Calu3 (cell line): ENCODE measurements at regions not wholly inside any gene's neighbourhood (a gene's known extent, or its start where the extent isn't known, plus 50 kb on each side); places are given as distances from the start of the nearest gene placed in this dataset.

Source experiments
- BruUV-seq: library from RNA; stranded (reverse); fragments of 400-500 nt; replicated peaks from 2 replicates; lab custom pipeline; 2021; lab: Mats Ljungman, UMichigan
- CTCF ChIA-PET: fragments of 300-600 bp; sonication (Branson Sonifier 250); formaldehyde crosslinking; loops from one replicate; lab custom pipeline; 2022; ENCODE audit warnings: antibody characterized with exemption; lab: Charles Lee
- DNase-seq: peaks from one replicate; pipeline ENCODE4 v3.0.0; 2022
- H3K27ac Mint-ChIP-seq: one replicate; pipeline ENCODE4 v1.8.0; 2022; ENCODE audit warnings: mixed read lengths; ENCODE audit not compliant: unreplicated experiment
- H3K27me3 Mint-ChIP-seq: one replicate; pipeline ENCODE4 v1.8.0; 2022; ENCODE audit warnings: mixed read lengths; ENCODE audit not compliant: unreplicated experiment
- H3K36me3 Mint-ChIP-seq: one replicate; pipeline ENCODE4 v1.8.0; 2022; ENCODE audit warnings: mild to moderate bottlenecking, moderate library complexity, mixed read lengths; ENCODE audit not compliant: insufficient read depth, unreplicated experiment
- H3K4me1 Mint-ChIP-seq: one replicate; pipeline ENCODE4 v1.8.0; 2022; ENCODE audit warnings: mild to moderate bottlenecking, low read depth, mixed read lengths; ENCODE audit not compliant: unreplicated experiment
- H3K4me3 Mint-ChIP-seq: one replicate; pipeline ENCODE4 v1.8.0; 2022; ENCODE audit warnings: mild to moderate bottlenecking, low read depth, moderate library complexity, mixed read lengths; ENCODE audit not compliant: unreplicated experiment
- H3K9me3 Mint-ChIP-seq: one replicate; pipeline ENCODE4 v1.8.0; 2022; ENCODE audit warnings: low read depth, mixed read lengths; ENCODE audit not compliant: unreplicated experiment
- intact Hi-C: fragments of 100-400 bp; cut with micrococcal nuclease; formaldehyde crosslinking; loops from one replicate; pipeline ENCODE4 v1.10.0; 2022; ENCODE audit not compliant: unreplicated experiment
- TF ChIP-seq, protein P1 (sequence below): fragments of 200-600 bp; IDR thresholded peaks from one replicate; pipeline ENCODE4 v1.8.0; 2022; ENCODE audit warnings: antibody characterized with exemption; ENCODE audit not compliant: unreplicated experiment

DNA sequence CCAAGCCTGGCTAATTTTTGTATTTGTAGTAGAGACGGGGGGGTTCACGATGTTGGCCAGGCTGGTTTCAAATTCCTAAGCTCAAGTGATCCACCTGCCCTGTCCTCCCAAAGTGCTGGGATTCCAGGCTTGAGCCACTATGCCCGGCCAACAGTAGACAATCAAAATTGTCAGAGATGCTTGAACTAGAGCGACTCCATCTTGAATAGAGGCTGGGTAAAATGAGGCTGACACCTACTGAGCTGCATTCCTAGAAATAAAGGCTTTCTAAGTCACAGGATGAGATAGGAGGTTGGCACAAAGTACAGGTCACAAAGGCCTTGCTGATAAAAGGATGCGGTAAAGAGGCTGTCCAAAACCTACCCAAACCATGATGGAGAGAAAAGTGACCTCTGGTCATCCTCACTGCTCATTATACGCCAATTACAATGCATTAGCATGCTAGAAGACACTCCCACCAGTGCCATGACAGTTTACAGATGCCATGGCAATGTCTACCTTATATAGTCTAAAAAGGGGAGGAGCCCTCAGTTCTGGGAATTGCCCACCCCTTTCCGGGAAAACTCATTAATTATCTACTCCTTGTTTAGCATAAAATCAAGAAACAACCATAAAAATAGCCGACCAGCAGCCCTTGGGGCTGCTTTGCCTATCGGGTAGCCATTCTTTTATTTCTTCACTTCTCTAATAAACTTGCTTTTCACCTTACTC lies 134.5 kb downstream of the BAMBI start:
- H3K36me3 Mint-ChIP-seq = peaks cover 4% of the 10 kb centered on the region
- no peaks in the 10 kb centered on the region for H3K9me3 Mint-ChIP-seq
- TF ChIP-seq, protein P1, sequence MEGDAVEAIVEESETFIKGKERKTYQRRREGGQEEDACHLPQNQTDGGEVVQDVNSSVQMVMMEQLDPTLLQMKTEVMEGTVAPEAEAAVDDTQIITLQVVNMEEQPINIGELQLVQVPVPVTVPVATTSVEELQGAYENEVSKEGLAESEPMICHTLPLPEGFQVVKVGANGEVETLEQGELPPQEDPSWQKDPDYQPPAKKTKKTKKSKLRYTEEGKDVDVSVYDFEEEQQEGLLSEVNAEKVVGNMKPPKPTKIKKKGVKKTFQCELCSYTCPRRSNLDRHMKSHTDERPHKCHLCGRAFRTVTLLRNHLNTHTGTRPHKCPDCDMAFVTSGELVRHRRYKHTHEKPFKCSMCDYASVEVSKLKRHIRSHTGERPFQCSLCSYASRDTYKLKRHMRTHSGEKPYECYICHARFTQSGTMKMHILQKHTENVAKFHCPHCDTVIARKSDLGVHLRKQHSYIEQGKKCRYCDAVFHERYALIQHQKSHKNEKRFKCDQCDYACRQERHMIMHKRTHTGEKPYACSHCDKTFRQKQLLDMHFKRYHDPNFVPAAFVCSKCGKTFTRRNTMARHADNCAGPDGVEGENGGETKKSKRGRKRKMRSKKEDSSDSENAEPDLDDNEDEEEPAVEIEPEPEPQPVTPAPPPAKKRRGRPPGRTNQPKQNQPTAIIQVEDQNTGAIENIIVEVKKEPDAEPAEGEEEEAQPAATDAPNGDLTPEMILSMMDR = no peak
- BruUV-seq = no TSS peak
- H3K27ac Mint-ChIP-seq = no peak overlapping the region
- no peak overlapping the region for H3K4me3 Mint-ChIP-seq
- DNase-seq = no peak
- no peaks in the 10 kb centered on the region for H3K27me3 Mint-ChIP-seq
- peaks cover 13% of the 10 kb centered on the region for H3K4me1 Mint-ChIP-seq
- intact Hi-C loops = no loop called here
- CTCF ChIA-PET = no interaction called here

DNA sequence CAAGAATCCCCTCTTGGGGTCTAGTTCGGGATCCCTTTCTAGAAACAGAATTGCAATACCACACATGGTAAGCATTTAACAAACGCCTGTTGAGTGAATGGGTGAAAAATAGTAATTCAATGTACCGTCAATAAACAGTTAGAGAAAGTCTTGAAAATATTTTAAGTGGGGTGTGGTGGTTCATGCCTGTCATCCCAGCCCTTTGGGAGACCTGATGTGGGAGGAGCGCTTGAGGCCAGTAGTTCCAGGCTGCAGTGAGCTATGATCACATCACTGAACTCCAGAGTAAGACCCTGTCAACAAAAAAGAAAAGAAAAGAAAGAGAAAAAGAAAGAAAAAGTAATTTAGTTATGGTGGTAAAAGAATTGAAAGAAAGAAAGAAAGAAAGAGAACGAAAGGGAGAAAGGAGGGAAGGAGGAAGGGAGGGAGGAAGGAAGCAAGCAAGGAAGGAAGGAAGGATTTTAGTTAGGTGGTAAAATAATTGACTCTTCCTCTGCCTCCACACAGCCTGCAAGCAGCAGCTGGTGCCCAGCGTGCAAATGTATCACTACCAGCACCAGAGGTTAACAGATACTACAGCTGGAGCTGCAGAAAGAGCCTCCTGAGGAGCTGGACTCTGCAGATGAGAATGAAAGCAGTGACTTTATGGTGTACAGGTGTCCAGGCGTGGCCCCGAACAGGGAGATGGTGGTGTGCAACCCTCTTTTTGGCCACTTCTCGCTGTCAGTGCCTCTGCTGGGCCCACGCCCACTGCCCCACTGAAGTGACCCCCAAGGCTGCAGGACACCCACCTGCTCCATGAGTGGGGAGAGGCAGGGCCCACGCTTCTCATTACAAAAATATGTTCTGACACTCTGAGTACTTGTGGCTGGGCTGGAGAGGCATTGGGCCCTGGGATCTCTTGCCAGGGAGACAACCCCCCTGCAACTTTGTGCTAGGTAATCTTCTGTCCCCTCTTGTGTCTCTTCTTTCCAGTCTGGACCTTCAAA lies 135.4 kb downstream of the BAMBI start:
- TF ChIP-seq, protein P1 = no peak
- peaks cover 4% of the 10 kb centered on the region for H3K36me3 Mint-ChIP-seq
- intact Hi-C loops = no loop called here
- no peaks in the 10 kb centered on the region for H3K27me3 Mint-ChIP-seq
- CTCF ChIA-PET = no interaction called here
- no peak for DNase-seq
- no peaks in the 10 kb centered on the region for H3K9me3 Mint-ChIP-seq
- peaks cover 13% of the 10 kb centered on the region for H3K4me1 Mint-ChIP-seq
- H3K4me3 Mint-ChIP-seq = no peak overlapping the region
- no peak overlapping the region for H3K27ac Mint-ChIP-seq
- no TSS peak for BruUV-seq

DNA sequence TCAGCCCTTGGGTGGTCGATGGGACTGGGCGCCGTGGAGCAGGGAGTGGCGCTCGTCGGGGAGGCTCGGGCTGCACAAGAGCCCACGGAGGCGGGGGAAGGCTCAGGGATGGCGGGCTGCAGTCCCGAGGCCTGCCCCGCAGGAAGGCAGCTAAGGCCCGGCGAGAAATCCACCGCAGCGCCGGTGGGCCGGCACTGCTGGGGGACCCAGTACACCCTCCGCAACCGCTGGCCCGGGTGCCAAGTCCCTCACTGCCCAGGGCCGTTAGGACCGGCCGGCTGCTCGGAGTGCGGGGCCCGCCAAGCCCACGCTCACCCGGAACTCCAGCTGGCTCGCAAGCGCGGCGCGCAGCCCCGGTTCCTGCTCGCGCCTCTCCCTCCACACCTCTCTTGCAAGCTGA lies 138.4 kb downstream of the BAMBI start:
- TF ChIP-seq, protein P1 = no peak
- Mint-ChIP-seq H3K9me3 (no peaks in the 10 kb centered on the region), H3K27me3 (no peaks in the 10 kb centered on the region), H3K4me1 (peaks cover 9% of the 10 kb centered on the region), H3K27ac (no peak overlapping the region), H3K36me3 (peaks cover 4% of the 10 kb centered on the region), H3K4me3 (no peak overlapping the region)
- no TSS peak for BruUV-seq
- CTCF ChIA-PET = no interaction called here
- intact Hi-C loops = no loop called here
- no peak for DNase-seq

DNA sequence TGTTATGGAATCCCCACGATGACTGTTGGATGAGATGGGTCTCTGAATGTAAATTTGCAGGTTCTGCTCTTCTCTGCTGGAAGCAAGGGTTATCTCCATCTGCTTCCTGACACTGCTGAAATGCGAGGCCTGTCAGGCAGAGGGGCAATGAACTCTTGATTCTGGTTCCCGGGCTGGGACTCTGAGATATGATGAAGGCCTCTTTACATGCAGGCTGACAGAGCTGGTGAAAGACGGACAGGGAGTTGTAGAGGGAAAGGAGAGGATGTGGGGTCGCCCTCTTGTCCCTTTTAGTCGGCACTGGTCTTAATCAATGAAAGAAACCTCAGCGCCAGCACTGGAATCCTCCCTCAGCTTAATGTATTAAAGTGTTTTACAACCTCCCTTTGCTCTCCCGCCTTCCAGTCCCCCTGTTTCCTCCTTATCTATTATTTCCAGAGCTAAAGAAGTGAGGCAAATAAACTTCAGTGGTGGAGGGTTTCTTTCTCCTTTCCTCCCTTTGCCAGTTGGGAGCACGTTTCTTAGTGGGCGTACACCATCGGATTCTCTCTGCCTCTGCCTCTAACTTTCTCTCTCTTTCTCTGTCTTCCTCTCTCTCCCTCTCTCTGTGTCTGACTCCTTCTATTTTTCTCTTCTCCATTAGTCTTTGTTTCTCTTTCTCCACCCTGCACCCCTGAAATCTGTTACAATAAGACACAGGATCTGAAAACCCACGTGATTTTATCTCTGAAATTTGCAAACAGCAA lies 145.6 kb downstream of the BAMBI start:
- H3K36me3 Mint-ChIP-seq = no peaks in the 10 kb centered on the region
- BruUV-seq = no TSS peak
- intact Hi-C loops = no loop called here
- DNase-seq = no peak
- CTCF ChIA-PET = no interaction called here
- no peak overlapping the region for H3K4me3 Mint-ChIP-seq
- TF ChIP-seq, protein P1 = no peak
- peaks cover 9% of the 10 kb centered on the region for H3K4me1 Mint-ChIP-seq
- no peak overlapping the region for H3K27ac Mint-ChIP-seq
- no peaks in the 10 kb centered on the region for H3K27me3 Mint-ChIP-seq
- H3K9me3 Mint-ChIP-seq = no peaks in the 10 kb centered on the region
